ENCODE measurements at regions not wholly inside any gene's neighbourhood (a gene's known extent, or its start where the extent isn't known, plus 50 kb on each side); places are given as distances from the start of the nearest gene placed in this dataset.

DNA sequence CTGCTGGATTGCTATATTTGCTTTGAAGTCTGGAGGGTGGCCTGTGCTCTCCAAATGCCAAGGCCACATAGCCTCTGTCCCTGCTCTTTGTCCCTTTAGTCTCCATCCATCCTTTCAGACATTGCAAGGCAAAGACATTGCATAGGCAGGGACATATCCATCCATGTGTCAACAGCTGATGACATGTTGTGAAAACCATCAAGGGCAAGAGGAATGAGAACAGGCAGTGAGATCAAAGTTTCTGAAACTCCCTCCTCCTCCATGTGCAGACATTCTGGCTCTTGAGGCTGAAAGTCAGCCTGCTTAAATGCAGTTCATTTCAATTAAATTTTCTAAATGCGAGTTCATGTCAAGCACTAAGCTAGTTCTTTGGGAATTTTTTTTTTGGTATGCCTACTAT is 135.2 kb upstream of the CTNNB1 start:
- no peak for DNase-seq (ENCODE audit: extremely low spot score)
- ChIA-PET POLR2A (no interaction called here), CTCF (no interaction called here)
- TF ChIP-seq, protein P1, sequence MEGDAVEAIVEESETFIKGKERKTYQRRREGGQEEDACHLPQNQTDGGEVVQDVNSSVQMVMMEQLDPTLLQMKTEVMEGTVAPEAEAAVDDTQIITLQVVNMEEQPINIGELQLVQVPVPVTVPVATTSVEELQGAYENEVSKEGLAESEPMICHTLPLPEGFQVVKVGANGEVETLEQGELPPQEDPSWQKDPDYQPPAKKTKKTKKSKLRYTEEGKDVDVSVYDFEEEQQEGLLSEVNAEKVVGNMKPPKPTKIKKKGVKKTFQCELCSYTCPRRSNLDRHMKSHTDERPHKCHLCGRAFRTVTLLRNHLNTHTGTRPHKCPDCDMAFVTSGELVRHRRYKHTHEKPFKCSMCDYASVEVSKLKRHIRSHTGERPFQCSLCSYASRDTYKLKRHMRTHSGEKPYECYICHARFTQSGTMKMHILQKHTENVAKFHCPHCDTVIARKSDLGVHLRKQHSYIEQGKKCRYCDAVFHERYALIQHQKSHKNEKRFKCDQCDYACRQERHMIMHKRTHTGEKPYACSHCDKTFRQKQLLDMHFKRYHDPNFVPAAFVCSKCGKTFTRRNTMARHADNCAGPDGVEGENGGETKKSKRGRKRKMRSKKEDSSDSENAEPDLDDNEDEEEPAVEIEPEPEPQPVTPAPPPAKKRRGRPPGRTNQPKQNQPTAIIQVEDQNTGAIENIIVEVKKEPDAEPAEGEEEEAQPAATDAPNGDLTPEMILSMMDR (IDR thresholded peaks at IDR 0.05; ENCODE audit: control extremely low read depth, extremely low read depth, low read depth, missing control alignments): no peak

DNA sequence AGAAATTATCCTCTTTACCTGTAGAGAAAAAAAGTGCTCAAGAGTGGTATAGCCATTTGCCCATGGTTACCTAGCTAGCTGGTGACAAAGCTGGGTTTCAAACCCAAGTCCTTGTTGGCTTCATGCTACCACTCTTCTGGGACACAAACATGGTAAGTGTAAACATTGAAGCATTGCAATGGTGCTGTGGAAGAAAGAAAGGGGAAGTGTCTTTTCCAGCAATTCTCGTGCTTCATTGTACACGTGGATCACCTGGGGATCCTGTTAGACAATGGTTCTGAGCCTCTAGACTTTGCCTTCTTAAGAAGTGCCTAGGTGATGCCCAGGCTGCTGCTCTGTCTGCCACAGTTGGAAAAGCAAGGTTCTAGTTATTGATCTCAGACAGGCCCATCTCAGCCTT is 134.8 kb upstream of the CTNNB1 start:
- ChIA-PET CTCF (no interaction called here), POLR2A (no interaction called here)
- DNase-seq (ENCODE audit: extremely low spot score): no peak
- TF ChIP-seq, protein P1 (IDR thresholded peaks at IDR 0.05; ENCODE audit: control extremely low read depth, extremely low read depth, low read depth, missing control alignments): no peak

DNA sequence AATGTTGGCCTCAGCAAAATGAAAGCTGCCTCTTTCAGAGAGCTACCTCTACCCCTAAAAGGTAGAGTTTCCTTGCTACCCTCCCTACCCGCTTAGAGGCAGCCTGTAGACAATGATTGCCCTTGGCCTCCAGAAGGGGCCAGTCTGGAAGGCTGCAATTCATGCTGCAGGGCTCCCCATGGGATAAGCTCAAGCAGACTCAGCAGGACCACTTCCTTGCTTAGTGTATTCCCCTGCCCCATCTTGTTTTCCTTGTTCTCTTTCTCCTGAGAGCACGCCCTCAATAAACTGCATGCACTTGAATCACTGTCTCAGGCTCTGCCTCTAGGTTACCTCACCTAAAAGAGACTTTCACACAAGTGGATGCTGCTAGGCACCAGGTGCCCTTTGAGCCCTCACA is 134.0 kb upstream of the CTNNB1 start:
- TF ChIP-seq, protein P1 (IDR thresholded peaks at IDR 0.05; ENCODE audit: control extremely low read depth, extremely low read depth, low read depth, missing control alignments): no peak
- no peak for DNase-seq (ENCODE audit: extremely low spot score)
- CTCF ChIA-PET: no interaction called here
- POLR2A ChIA-PET: no interaction called here

DNA sequence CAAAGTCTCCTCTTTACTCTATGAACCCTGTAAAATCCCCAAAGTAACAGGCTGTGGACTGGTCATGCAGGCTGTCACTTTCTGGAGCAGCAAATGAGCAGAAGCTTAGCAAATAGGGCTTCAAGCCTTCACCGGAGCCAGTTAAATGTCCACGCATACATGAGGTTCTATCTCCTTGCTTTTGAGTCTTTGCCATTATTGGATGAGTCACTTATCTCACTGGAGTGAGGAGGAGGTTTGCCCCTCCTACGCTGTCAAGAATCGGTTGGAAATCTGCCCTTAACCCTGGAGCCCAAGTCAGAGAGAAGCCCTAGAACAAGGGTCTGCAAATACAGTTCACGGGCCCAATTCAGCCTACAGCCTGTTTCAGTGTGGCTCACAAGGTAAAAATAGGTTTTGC is 126.1 kb upstream of the CTNNB1 start:
- ChIA-PET CTCF (no interaction called here), POLR2A (no interaction called here)
- DNase-seq (ENCODE audit: extremely low spot score): no peak
- TF ChIP-seq, protein P1 (IDR thresholded peaks at IDR 0.05; ENCODE audit: control extremely low read depth, extremely low read depth, low read depth, missing control alignments): no peak

DNA sequence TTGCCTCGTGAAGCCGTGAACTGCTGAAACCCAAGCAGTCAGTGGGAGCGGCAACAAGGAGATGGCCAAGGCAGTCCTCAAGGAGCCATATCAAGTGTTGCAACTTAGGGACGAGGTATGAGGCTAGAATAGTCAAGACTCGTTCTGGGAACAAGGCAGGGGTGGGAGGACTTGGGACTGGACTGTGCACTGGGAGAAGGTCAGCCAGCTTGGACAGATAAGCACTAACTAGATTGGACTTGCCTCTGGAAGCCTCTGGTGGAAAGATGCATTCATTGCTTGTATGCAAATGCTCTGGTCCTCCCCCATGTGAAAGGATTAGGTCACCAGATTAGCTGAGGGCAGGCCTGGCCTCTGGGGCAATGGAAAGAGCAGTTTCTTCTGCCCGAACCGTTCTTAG is 123.3 kb upstream of the CTNNB1 start:
- ChIA-PET CTCF (no interaction called here), POLR2A (no interaction called here)
- DNase-seq (ENCODE audit: extremely low spot score): no peak
- TF ChIP-seq, protein P1 (IDR thresholded peaks at IDR 0.05; ENCODE audit: control extremely low read depth, extremely low read depth, low read depth, missing control alignments): no peak

DNA sequence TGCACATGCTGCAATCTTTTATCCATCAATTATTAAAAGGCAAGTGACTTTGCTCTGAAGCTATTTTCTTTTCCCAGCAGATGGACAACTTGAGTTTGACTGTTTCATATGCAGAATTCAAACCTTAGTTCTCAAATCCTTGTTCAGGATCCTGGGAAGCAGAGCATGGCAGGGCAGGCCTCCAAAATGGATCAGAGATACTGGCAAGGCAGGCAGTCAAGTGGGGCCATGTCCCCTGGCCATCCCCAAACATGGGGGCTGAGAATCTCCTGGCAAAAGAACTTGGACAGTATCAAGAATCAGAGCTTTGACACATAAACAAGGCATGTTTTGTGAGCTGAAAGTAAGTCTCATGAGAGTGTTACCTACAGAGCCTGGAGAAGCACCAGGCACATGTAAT is 122.9 kb upstream of the CTNNB1 start:
- no peak for DNase-seq (ENCODE audit: extremely low spot score)
- CTCF ChIA-PET: no interaction called here
- POLR2A ChIA-PET: no interaction called here
- TF ChIP-seq, protein P1 (IDR thresholded peaks at IDR 0.05; ENCODE audit: control extremely low read depth, extremely low read depth, low read depth, missing control alignments): no peak

DNA sequence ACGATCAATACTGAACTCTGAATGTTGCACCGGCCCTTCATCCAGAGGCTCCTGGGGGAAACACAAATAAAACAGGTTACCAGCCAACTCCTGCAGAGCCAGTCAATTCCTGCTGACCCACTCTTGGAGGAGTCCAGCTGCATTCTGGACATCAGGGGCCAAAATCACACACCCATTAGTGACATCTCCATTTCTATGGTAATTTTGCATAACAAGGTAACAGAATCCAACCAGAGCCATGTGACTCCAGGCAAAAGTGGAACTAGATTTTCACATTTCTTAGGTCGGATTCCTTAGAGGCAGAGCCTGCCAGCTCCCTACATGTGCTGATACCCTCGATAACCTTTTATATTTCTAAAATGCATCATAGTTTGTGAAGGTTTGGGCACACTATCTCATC is 119.2 kb upstream of the CTNNB1 start:
- CTCF ChIA-PET: interaction anchor here (1.4 kb wide), 1 partner anchor 18 kb away, joined by 4 read pairs; no protein-coding TSS in a partner anchor
- TF ChIP-seq, protein P1 (IDR thresholded peaks at IDR 0.05; ENCODE audit: control extremely low read depth, extremely low read depth, low read depth, missing control alignments): no peak
- DNase-seq (ENCODE audit: extremely low spot score): no peak
- POLR2A ChIA-PET: no interaction called here

Data from GM10248 (cell line).